ENCODE measurements at regions not wholly inside any gene's neighbourhood (a gene's known extent, or its start where the extent isn't known, plus 50 kb on each side); places are given as distances from the start of the nearest gene placed in this dataset.

GRCh38 chrX:9147726-9148125 is 113.8 kb upstream of the FAM9B start:
- no peaks in the 10 kb centered on the region for H3K36me3 ChIP-seq (ENCODE audit: control insufficient read depth in 2 of 2, insufficient read depth in 2 of 2, low read length in 2 of 2)
- peaks cover 12% of the 10 kb centered on the region for H3K4me1 ChIP-seq (ENCODE audit: control insufficient read depth, insufficient read depth, low read length)
- H3K27ac ChIP-seq (ENCODE audit: low read length) = peak overlapping the region; percentile 37
- H3K9me3 ChIP-seq (ENCODE audit: control insufficient read depth in 2 of 2, low read length in 2 of 2) = peaks cover 0 to 3% of the 10 kb centered on the region in 2 donors
- no peak overlapping the region for H3K4me3 ChIP-seq (ENCODE audit: low read length in 2 of 2)
- no peak overlapping the region for H3K9ac ChIP-seq (ENCODE audit: low read length in 2 of 2)
- no peaks in the 10 kb centered on the region for H3K27me3 ChIP-seq (ENCODE audit: control insufficient read depth in 1 of 2, insufficient read depth in 2 of 2, low read length in 2 of 2)

GRCh38 chrX:9148615-9149399 is 114.9 kb upstream of the FAM9B start:
- Histone ChIP-seq H3K4me1 (ENCODE audit: control insufficient read depth, insufficient read depth, low read length) (peaks cover 12% of the 10 kb centered on the region), H3K27me3 (ENCODE audit: control insufficient read depth in 1 of 2, insufficient read depth in 2 of 2, low read length in 2 of 2) (no peaks in the 10 kb centered on the region), H3K9ac (ENCODE audit: low read length in 2 of 2) (no peak overlapping the region), H3K9me3 (ENCODE audit: control insufficient read depth in 2 of 2, low read length in 2 of 2) (peaks cover 0 to 3% of the 10 kb centered on the region in 2 donors), H3K4me3 (ENCODE audit: low read length in 2 of 2) (no peak overlapping the region), H3K27ac (ENCODE audit: low read length) (peak overlapping the region; percentile 37), H3K36me3 (ENCODE audit: control insufficient read depth in 2 of 2, insufficient read depth in 2 of 2, low read length in 2 of 2) (no peaks in the 10 kb centered on the region)

- Histone ChIP-seq H3K9ac (ENCODE audit: low read length in 2 of 2) (no peak overlapping the region), H3K4me3 (ENCODE audit: low read length in 2 of 2) (no peak overlapping the region), H3K27me3 (ENCODE audit: control insufficient read depth in 1 of 2, insufficient read depth in 2 of 2, low read length in 2 of 2) (no peaks in the 10 kb centered on the region), H3K36me3 (ENCODE audit: control insufficient read depth in 2 of 2, insufficient read depth in 2 of 2, low read length in 2 of 2) (no peaks in the 10 kb centered on the region), H3K9me3 (ENCODE audit: control insufficient read depth in 2 of 2, low read length in 2 of 2) (peaks cover 0 to 3% of the 10 kb centered on the region in 2 donors), H3K4me1 (ENCODE audit: control insufficient read depth, insufficient read depth, low read length) (peaks cover 12% of the 10 kb centered on the region), H3K27ac (ENCODE audit: low read length) (no peak overlapping the region)
These were observed 115.7 kb upstream of the FAM9B start for GRCh38 chrX:9149501-9150245.

- H3K9ac ChIP-seq (ENCODE audit: low read length in 2 of 2) = no peak overlapping the region
- H3K27me3 ChIP-seq (ENCODE audit: control insufficient read depth in 1 of 2, insufficient read depth in 2 of 2, low read length in 2 of 2) = no peaks in the 10 kb centered on the region
- no peak overlapping the region for H3K4me3 ChIP-seq (ENCODE audit: low read length in 2 of 2)
- H3K9me3 ChIP-seq (ENCODE audit: control insufficient read depth in 2 of 2, low read length in 2 of 2) = no peaks in the 10 kb centered on the region
- no peak overlapping the region for H3K27ac ChIP-seq (ENCODE audit: low read length)
- H3K36me3 ChIP-seq (ENCODE audit: control insufficient read depth in 2 of 2, insufficient read depth in 2 of 2, low read length in 2 of 2) = no peaks in the 10 kb centered on the region
- peaks cover 12% of the 10 kb centered on the region for H3K4me1 ChIP-seq (ENCODE audit: control insufficient read depth, insufficient read depth, low read length)
These were observed 117.9 kb upstream of the FAM9B start for GRCh38 chrX:9151772-9152307.

GRCh38 chrX:9153300-9153699 is 119.4 kb upstream of the FAM9B start:
- Histone ChIP-seq H3K27ac (ENCODE audit: low read length) (no peak overlapping the region), H3K4me3 (ENCODE audit: low read length in 2 of 2) (no peak overlapping the region), H3K9me3 (ENCODE audit: control insufficient read depth in 2 of 2, low read length in 2 of 2) (no peaks in the 10 kb centered on the region), H3K27me3 (ENCODE audit: control insufficient read depth in 1 of 2, insufficient read depth in 2 of 2, low read length in 2 of 2) (no peaks in the 10 kb centered on the region), H3K9ac (ENCODE audit: low read length in 2 of 2) (no peak overlapping the region), H3K36me3 (ENCODE audit: control insufficient read depth in 2 of 2, insufficient read depth in 2 of 2, low read length in 2 of 2) (no peaks in the 10 kb centered on the region), H3K4me1 (ENCODE audit: control insufficient read depth, insufficient read depth, low read length) (peaks cover 11% of the 10 kb centered on the region)

GRCh38 chrX:9158611-9159010 is 124.7 kb upstream of the FAM9B start:
- Histone ChIP-seq H3K9me3 (ENCODE audit: control insufficient read depth in 2 of 2, low read length in 2 of 2) (no peaks in the 10 kb centered on the region), H3K4me1 (ENCODE audit: control insufficient read depth, insufficient read depth, low read length) (no peaks in the 10 kb centered on the region), H3K27me3 (ENCODE audit: control insufficient read depth in 1 of 2, insufficient read depth in 2 of 2, low read length in 2 of 2) (no peaks in the 10 kb centered on the region), H3K36me3 (ENCODE audit: control insufficient read depth in 2 of 2, insufficient read depth in 2 of 2, low read length in 2 of 2) (no peaks in the 10 kb centered on the region), H3K27ac (ENCODE audit: low read length) (no peak overlapping the region), H3K4me3 (ENCODE audit: low read length in 2 of 2) (no peak overlapping the region), H3K9ac (ENCODE audit: low read length in 2 of 2) (no peak overlapping the region)

GRCh38 chrX:9160698-9161329 is 126.9 kb upstream of the FAM9B start:
- H3K27me3 ChIP-seq (ENCODE audit: control insufficient read depth in 1 of 2, insufficient read depth in 2 of 2, low read length in 2 of 2) = no peaks in the 10 kb centered on the region
- no peak overlapping the region for H3K4me3 ChIP-seq (ENCODE audit: low read length in 2 of 2)
- no peak overlapping the region for H3K27ac ChIP-seq (ENCODE audit: low read length)
- H3K36me3 ChIP-seq (ENCODE audit: control insufficient read depth in 2 of 2, insufficient read depth in 2 of 2, low read length in 2 of 2) = no peaks in the 10 kb centered on the region
- no peak overlapping the region for H3K9ac ChIP-seq (ENCODE audit: low read length in 2 of 2)
- H3K9me3 ChIP-seq (ENCODE audit: control insufficient read depth in 2 of 2, low read length in 2 of 2) = no peaks in the 10 kb centered on the region
- H3K4me1 ChIP-seq (ENCODE audit: control insufficient read depth, insufficient read depth, low read length) = no peaks in the 10 kb centered on the region

GRCh38 chrX:9162698-9163097 is 128.8 kb upstream of the FAM9B start:
- Histone ChIP-seq H3K27me3 (ENCODE audit: control insufficient read depth in 1 of 2, insufficient read depth in 2 of 2, low read length in 2 of 2) (no peaks in the 10 kb centered on the region), H3K9ac (ENCODE audit: low read length in 2 of 2) (no peak overlapping the region), H3K4me1 (ENCODE audit: control insufficient read depth, insufficient read depth, low read length) (no peaks in the 10 kb centered on the region), H3K4me3 (ENCODE audit: low read length in 2 of 2) (no peak overlapping the region), H3K9me3 (ENCODE audit: control insufficient read depth in 2 of 2, low read length in 2 of 2) (peaks cover 0 to 2% of the 10 kb centered on the region in 2 donors), H3K27ac (ENCODE audit: low read length) (no peak overlapping the region), H3K36me3 (ENCODE audit: control insufficient read depth in 2 of 2, insufficient read depth in 2 of 2, low read length in 2 of 2) (no peaks in the 10 kb centered on the region)

GRCh38 chrX:9163214-9163709 is 129.3 kb upstream of the FAM9B start:
- H3K4me1 ChIP-seq (ENCODE audit: control insufficient read depth, insufficient read depth, low read length) = no peaks in the 10 kb centered on the region
- peaks cover 0 to 2% of the 10 kb centered on the region in 2 donors for H3K9me3 ChIP-seq (ENCODE audit: control insufficient read depth in 2 of 2, low read length in 2 of 2)
- H3K9ac ChIP-seq (ENCODE audit: low read length in 2 of 2) = no peak overlapping the region
- no peaks in the 10 kb centered on the region for H3K27me3 ChIP-seq (ENCODE audit: control insufficient read depth in 1 of 2, insufficient read depth in 2 of 2, low read length in 2 of 2)
- H3K36me3 ChIP-seq (ENCODE audit: control insufficient read depth in 2 of 2, insufficient read depth in 2 of 2, low read length in 2 of 2) = no peaks in the 10 kb centered on the region
- no peak overlapping the region for H3K4me3 ChIP-seq (ENCODE audit: low read length in 2 of 2)
- H3K27ac ChIP-seq (ENCODE audit: low read length) = no peak overlapping the region

- no peak overlapping the region for H3K9ac ChIP-seq (ENCODE audit: low read length in 2 of 2)
- no peak overlapping the region for H3K4me3 ChIP-seq (ENCODE audit: low read length in 2 of 2)
- H3K27me3 ChIP-seq (ENCODE audit: control insufficient read depth in 1 of 2, insufficient read depth in 2 of 2, low read length in 2 of 2) = no peaks in the 10 kb centered on the region
- H3K36me3 ChIP-seq (ENCODE audit: control insufficient read depth in 2 of 2, insufficient read depth in 2 of 2, low read length in 2 of 2) = no peaks in the 10 kb centered on the region
- H3K9me3 ChIP-seq (ENCODE audit: control insufficient read depth in 2 of 2, low read length in 2 of 2) = peaks cover 0 to 4% of the 10 kb centered on the region in 2 donors
- no peaks in the 10 kb centered on the region for H3K4me1 ChIP-seq (ENCODE audit: control insufficient read depth, insufficient read depth, low read length)
- H3K27ac ChIP-seq (ENCODE audit: low read length) = no peak overlapping the region
These were observed 130.2 kb upstream of the FAM9B start for GRCh38 chrX:9164086-9164485.

Data from stomach smooth muscle (tissue), 2 donors.